Loucy (cell line): ENCODE measurements at regions not wholly inside any gene's neighbourhood (a gene's known extent, or its start where the extent isn't known, plus 50 kb on each side); places are given as distances from the start of the nearest gene placed in this dataset.

ENCODE experiments used
- CTCF ChIP-seq: fragments of 200-600 bp; sonication (generic); conservative IDR thresholded peaks from 2 replicates; pipeline ENCODE4 v1.5.1; 2014; ENCODE audit warnings: mild to moderate bottlenecking, antibody characterized with exemption, low read length
- EZH2phosphoT487 ChIP-seq: fragments of 200-600 bp; IDR thresholded peaks from 2 replicates; pipeline ENCODE4 v1.6.1; 2018; ENCODE audit warnings: antibody characterized with exemption, mild to moderate bottlenecking, moderate library complexity, borderline replicate concordance

- no peak for TF ChIP-seq CTCF
- no peak for TF ChIP-seq EZH2phosphoT487
Measured at GRCh38 chr6:19454721-19455392, 382.3 kb upstream of the ID4 start.
